ENCODE measurements at regions not wholly inside any gene's neighbourhood (a gene's known extent, or its start where the extent isn't known, plus 50 kb on each side); places are given as distances from the start of the nearest gene placed in this dataset.

GRCh38 chr6:119598883-119599282 lies 249.3 kb upstream of the MAN1A1 start:
- H3K4me1 Mint-ChIP-seq, result no peaks in the 10 kb centered on the region
- H3K27me3 Mint-ChIP-seq (ENCODE audit: low read depth in 3 of 3), result peaks cover 0 to 2% (median 0%) of the 10 kb centered on the region in 3 donors
- H3K27ac Mint-ChIP-seq, result no peak overlapping the region
- DNase-seq, result no peak
- no peaks in the 10 kb centered on the region for H3K36me3 ChIP-seq (replicated peaks in 1 of 2; ENCODE audit: control insufficient read depth in 1 of 2, insufficient read depth in 2 of 2, low read length in 2 of 2)
- H3K79me2 ChIP-seq (ENCODE audit: insufficient read depth, low read length), result no peaks in the 10 kb centered on the region
- no peaks in the 10 kb centered on the region for H3K27me3 ChIP-seq (ENCODE audit: control insufficient read depth in 2 of 2, insufficient read depth in 2 of 2, low read length in 2 of 2)
- H3K4me3 ChIP-seq (replicated peaks in 1 of 3; ENCODE audit: low read depth in 2 of 3, low read length in 3 of 3), result no peak overlapping the region
- H2AFZ ChIP-seq (ENCODE audit: insufficient read depth, low read depth, low read length, poor library complexity, severe bottlenecking), result no peak overlapping the region
- WGBS (ENCODE audit: insufficient coverage), result no CpG with 5 or more reads among the region's 2 CpGs
- H3K9ac ChIP-seq (ENCODE audit: insufficient read depth, low read length, poor library complexity, severe bottlenecking), result no peak overlapping the region
- H3K9me3 ChIP-seq (replicated peaks in 1 of 2; ENCODE audit: control insufficient read depth in 1 of 2, insufficient read depth in 1 of 2, low read length in 2 of 2), result no peaks in the 10 kb centered on the region
- no peaks in the 10 kb centered on the region for H3K36me3 Mint-ChIP-seq
- intact Hi-C loops (cut with micrococcal nuclease), result no loop called here
- peaks cover 0 to 8% (median 3%) of the 10 kb centered on the region in 7 donors for H3K9me3 Mint-ChIP-seq
- no peak overlapping the region for H3K27ac ChIP-seq (ENCODE audit: low read depth in 1 of 2, low read length in 2 of 2)
- no peaks in the 10 kb centered on the region for H3K4me1 ChIP-seq (ENCODE audit: control insufficient read depth in 1 of 2, insufficient read depth in 2 of 2, low read length in 2 of 2)
- TF ChIP-seq CTCF (IDR thresholded peaks at IDR 0.05), result no peak
- no peak overlapping the region for H3K4me2 ChIP-seq (replicated peaks; ENCODE audit: extremely low read depth, low read length, poor library complexity, severe bottlenecking)
- no peaks in the 10 kb centered on the region for H4K20me1 ChIP-seq (ENCODE audit: insufficient read depth, low read length)
- no peak overlapping the region for H3K4me3 Mint-ChIP-seq

GRCh38 chr6:119594907-119595306 lies 245.3 kb upstream of the MAN1A1 start:
- Mint-ChIP-seq H3K9me3 (peaks cover 0 to 8% (median 1%) of the 10 kb centered on the region in 7 donors), H3K27me3 (ENCODE audit: low read depth in 3 of 3) (no peaks in the 10 kb centered on the region), H3K36me3 (no peaks in the 10 kb centered on the region), H3K4me1 (no peaks in the 10 kb centered on the region), H3K27ac (no peak overlapping the region), H3K4me3 (no peak overlapping the region)
- intact Hi-C loops (cut with micrococcal nuclease), result no loop called here
- no peak overlapping the region for H3K27ac ChIP-seq (ENCODE audit: low read depth in 1 of 2, low read length in 2 of 2)
- no peaks in the 10 kb centered on the region for H3K36me3 ChIP-seq (replicated peaks in 1 of 2; ENCODE audit: control insufficient read depth in 1 of 2, insufficient read depth in 2 of 2, low read length in 2 of 2)
- no peaks in the 10 kb centered on the region for H3K27me3 ChIP-seq (ENCODE audit: control insufficient read depth in 2 of 2, insufficient read depth in 2 of 2, low read length in 2 of 2)
- TF ChIP-seq CTCF (IDR thresholded peaks at IDR 0.05), result no peak
- no peaks in the 10 kb centered on the region for H4K20me1 ChIP-seq (ENCODE audit: insufficient read depth, low read length)
- no peaks in the 10 kb centered on the region for H3K79me2 ChIP-seq (ENCODE audit: insufficient read depth, low read length)
- H3K9ac ChIP-seq (ENCODE audit: insufficient read depth, low read length, poor library complexity, severe bottlenecking), result no peak overlapping the region
- H3K9me3 ChIP-seq (replicated peaks in 1 of 2; ENCODE audit: control insufficient read depth in 1 of 2, insufficient read depth in 1 of 2, low read length in 2 of 2), result no peaks in the 10 kb centered on the region
- no peak overlapping the region for H3K4me3 ChIP-seq (replicated peaks in 1 of 3; ENCODE audit: low read depth in 2 of 3, low read length in 3 of 3)
- H2AFZ ChIP-seq (ENCODE audit: insufficient read depth, low read depth, low read length, poor library complexity, severe bottlenecking), result no peak overlapping the region
- no peak overlapping the region for H3K4me2 ChIP-seq (replicated peaks; ENCODE audit: extremely low read depth, low read length, poor library complexity, severe bottlenecking)
- H3K4me1 ChIP-seq (ENCODE audit: control insufficient read depth in 1 of 2, insufficient read depth in 2 of 2, low read length in 2 of 2), result no peaks in the 10 kb centered on the region
- no peak for DNase-seq
